Sigmoid colon (tissue), 6 donors: ENCODE measurements at regions not wholly inside any gene's neighbourhood (a gene's known extent, or its start where the extent isn't known, plus 50 kb on each side); places are given as distances from the start of the nearest gene placed in this dataset.

Experiments used
- DNase-seq: peaks from one replicate; pipeline ENCODE4 v3.0.0-alpha.2; 2019
- H3K27ac ChIP-seq, 4 donors: fragments of 200-600 bp; sonication (generic); one replicate each; pipeline ENCODE4 v1.5.1; 2016 to 2019; ENCODE audit warnings: mild to moderate bottlenecking in 1 of 4
- H3K27me3 ChIP-seq, 3 donors: fragments of 200-600 bp; sonication (generic); one replicate each; pipeline ENCODE4 v1.5.1; 2019; ENCODE audit warnings: mild to moderate bottlenecking in 1 of 3
- H3K36me3 ChIP-seq, 4 donors: fragments of 200-600 bp; sonication (generic); one replicate each; pipeline ENCODE4 v1.5.1; 2016 to 2019
- H3K4me1 ChIP-seq, 4 donors: fragments of 200-600 bp; sonication (generic); one replicate each; pipeline ENCODE4 v1.5.1; 2017 to 2019
- H3K4me3 ChIP-seq, 4 donors: fragments of 200-600 bp; sonication (generic); one replicate each; pipeline ENCODE4 v1.5.1; 2017 to 2019; ENCODE audit warnings: mild to moderate bottlenecking in 2 of 4, moderate library complexity in 1 of 4
- H3K9me3 ChIP-seq, 4 donors: fragments of 200-600 bp in 3 of 4; sonication (generic) in 3 of 4; one replicate each; pipeline versions ENCODE4 v1.5.1 to v1.6.1; 2013 to 2019
- EP300 ChIP-seq, 4 donors: sonication (generic); formaldehyde crosslinking; IDR thresholded peaks; one replicate each; pipeline ENCODE4 v1.6.1; 2017; ENCODE audit warnings: antibody characterized with exemption in 4 of 4
- POLR2A ChIP-seq, 2 donors: fragments of 450-650 bp; IDR thresholded peaks; one replicate each; pipeline ENCODE4 v1.6.1; 2016; ENCODE audit warnings: antibody characterized with exemption in 2 of 2, mild to moderate bottlenecking in 2 of 2, moderate library complexity in 2 of 2
- POLR2AphosphoS5 ChIP-seq, 4 donors: sonication (generic); formaldehyde crosslinking; IDR thresholded peaks; one replicate each; pipeline ENCODE4 v1.6.1; 2017; ENCODE audit warnings: antibody characterized with exemption in 4 of 4
- WGBS, 2 donors: extraction: QIAGEN DNeasy Blood & Tissue Kit; methylation state at CpG; one replicate each; pipeline ENCODE4 v1.1.7; 2013; 5-methylcytosine and 5-hydroxymethylcytosine counted together
- intact Hi-C: fragments of 100-400 bp; cut with DNase I; formaldehyde crosslinking; loops from one replicate; pipeline ENCODE4 v1.15.1; 2023
- TF ChIP-seq, protein P1 (sequence below), 4 experiments: fragments of 450-650 bp in 3 of 4; fragments of 200-600 bp in 1 of 4; IDR thresholded peaks; one replicate each; pipeline ENCODE4 v1.5.1; 2016 to 2019; ENCODE audit warnings: antibody characterized with exemption in 4 of 4, mild to moderate bottlenecking in 3 of 4, moderate library complexity in 2 of 4
- donor health status: healthy with polysubstance abuse.
- donor health status: healthy.

DNA sequence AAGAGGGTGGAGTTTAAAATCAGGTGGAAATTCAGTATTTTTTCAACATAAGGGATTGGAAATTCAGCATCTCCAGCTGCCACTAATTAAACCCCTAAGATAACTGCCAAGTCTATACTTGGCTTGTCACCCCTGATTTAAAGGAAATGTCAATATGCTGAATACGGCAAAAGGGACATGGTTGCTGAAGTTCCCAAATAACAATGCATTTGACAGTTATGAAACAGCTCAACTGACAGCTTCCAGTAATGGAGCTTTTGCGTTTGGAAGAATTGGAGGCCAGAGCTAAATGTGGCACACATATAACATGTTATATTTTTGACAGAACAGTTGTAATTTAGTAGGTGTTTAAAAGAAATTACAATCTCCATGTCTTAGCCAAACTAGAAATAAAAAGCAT is 1867.9 kb upstream of the LRRTM1 start:
- no peak for TF ChIP-seq EP300 (IDR thresholded peaks at IDR 0.05)
- no peak for TF ChIP-seq POLR2A (IDR thresholded peaks at IDR 0.05)
- TF ChIP-seq, protein P1, sequence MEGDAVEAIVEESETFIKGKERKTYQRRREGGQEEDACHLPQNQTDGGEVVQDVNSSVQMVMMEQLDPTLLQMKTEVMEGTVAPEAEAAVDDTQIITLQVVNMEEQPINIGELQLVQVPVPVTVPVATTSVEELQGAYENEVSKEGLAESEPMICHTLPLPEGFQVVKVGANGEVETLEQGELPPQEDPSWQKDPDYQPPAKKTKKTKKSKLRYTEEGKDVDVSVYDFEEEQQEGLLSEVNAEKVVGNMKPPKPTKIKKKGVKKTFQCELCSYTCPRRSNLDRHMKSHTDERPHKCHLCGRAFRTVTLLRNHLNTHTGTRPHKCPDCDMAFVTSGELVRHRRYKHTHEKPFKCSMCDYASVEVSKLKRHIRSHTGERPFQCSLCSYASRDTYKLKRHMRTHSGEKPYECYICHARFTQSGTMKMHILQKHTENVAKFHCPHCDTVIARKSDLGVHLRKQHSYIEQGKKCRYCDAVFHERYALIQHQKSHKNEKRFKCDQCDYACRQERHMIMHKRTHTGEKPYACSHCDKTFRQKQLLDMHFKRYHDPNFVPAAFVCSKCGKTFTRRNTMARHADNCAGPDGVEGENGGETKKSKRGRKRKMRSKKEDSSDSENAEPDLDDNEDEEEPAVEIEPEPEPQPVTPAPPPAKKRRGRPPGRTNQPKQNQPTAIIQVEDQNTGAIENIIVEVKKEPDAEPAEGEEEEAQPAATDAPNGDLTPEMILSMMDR (IDR thresholded peaks at IDR 0.05) = no peak
- no peaks in the 10 kb centered on the region for H3K4me1 ChIP-seq
- 89 to 91% methylated on average over 2 of the region's 2 CpGs for WGBS, 2 donors

DNA sequence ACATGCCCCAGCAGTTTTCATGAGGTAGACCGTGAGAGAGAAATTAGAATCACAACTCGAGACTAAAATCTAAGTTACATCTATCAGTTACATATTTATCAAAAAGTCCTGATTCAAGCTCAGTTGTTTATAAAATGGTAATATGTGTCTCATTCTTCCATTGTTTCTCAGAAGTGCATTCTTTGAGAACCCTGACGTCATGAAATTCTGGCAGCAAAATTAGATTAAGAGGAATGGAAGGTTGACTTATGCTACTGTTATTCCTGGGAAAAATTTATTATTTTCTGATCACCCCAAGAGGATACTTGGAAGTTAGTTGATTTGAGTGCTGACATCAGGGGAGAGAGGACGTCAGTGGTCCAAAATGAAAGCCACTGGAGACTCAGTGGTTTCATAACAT is 1864.8 kb upstream of the LRRTM1 start:
- no peak overlapping the region for H3K4me3 ChIP-seq
- no peaks in the 10 kb centered on the region for H3K9me3 ChIP-seq
- no peak overlapping the region for H3K27ac ChIP-seq
- 86 to 90% methylated on average over 4 of the region's 4 CpGs for WGBS, 2 donors
- DNase-seq = no peak
- H3K36me3 ChIP-seq = no peaks in the 10 kb centered on the region
- peaks cover 0 to 11% (median 0%) of the 10 kb centered on the region in 4 donors for H3K4me1 ChIP-seq
- TF ChIP-seq EP300 (IDR thresholded peaks at IDR 0.05) (no peak), POLR2A (IDR thresholded peaks at IDR 0.05) (no peak), POLR2AphosphoS5 (IDR thresholded peaks at IDR 0.05) (no peak)
- TF ChIP-seq, protein P1 (IDR thresholded peaks at IDR 0.05) = no peak
- H3K27me3 ChIP-seq = no peaks in the 10 kb centered on the region
- intact Hi-C loops = no loop called here

More for the DNA sequence above, 1867.9 kb upstream of the LRRTM1 start:
- intact Hi-C loops = no loop called here
- Histone ChIP-seq H3K27me3 (no peaks in the 10 kb centered on the region), H3K9me3 (no peaks in the 10 kb centered on the region), H3K27ac (no peak overlapping the region), H3K4me3 (no peak overlapping the region), H3K36me3 (no peaks in the 10 kb centered on the region)
- no peak for DNase-seq

DNA sequence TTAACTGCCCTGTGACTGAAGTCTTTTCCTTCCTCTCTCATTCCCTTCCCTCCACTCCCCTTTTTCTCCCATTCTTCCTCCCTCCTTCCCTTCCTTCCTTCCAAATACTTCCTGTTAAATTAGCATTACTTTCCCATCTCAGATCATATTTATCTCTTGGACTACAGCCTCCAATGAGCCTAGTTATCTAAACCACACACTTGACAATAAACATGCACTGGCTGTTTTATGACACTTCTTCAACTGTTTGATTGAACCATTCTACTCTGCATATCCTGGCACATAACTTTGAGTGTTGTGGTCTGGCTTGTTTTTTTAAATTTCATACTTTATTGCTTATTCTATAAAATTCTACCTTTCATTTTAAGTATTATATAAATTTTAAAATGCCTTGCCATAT is 1860.8 kb upstream of the LRRTM1 start:
- Histone ChIP-seq H3K9me3 (no peaks in the 10 kb centered on the region), H3K36me3 (no peaks in the 10 kb centered on the region), H3K4me3 (no peak overlapping the region), H3K27ac (no peak overlapping the region), H3K4me1 (peaks cover 0 to 11% (median 0%) of the 10 kb centered on the region in 4 donors), H3K27me3 (no peaks in the 10 kb centered on the region)
- intact Hi-C loops = no loop called here
- no peak for TF ChIP-seq EP300 (IDR thresholded peaks at IDR 0.05)
- no peak for TF ChIP-seq POLR2A (IDR thresholded peaks at IDR 0.05)
- no peak for TF ChIP-seq POLR2AphosphoS5 (IDR thresholded peaks at IDR 0.05)
- TF ChIP-seq, protein P1 (IDR thresholded peaks at IDR 0.05) = no peak
- DNase-seq = no peak

DNA sequence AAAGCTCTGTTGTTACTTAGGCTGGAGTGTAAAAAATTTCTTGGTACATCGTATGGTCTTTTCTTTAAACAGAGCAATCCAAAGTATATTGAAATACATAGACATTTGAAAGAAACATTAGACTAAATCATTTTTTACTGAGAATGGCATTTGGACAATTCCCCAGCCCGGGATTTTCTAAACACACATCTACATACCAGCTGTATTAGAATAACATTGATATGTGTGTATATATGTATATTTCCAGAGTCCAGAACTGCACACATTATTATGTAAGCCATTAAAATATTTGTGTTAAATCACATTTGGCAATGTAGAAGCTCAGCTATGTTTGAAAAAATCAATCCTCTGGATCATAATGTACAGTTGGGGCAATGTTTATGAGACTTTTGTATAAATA is 1853.6 kb upstream of the LRRTM1 start:
- no peak for DNase-seq
- TF ChIP-seq EP300 (IDR thresholded peaks at IDR 0.05) (no peak), POLR2A (IDR thresholded peaks at IDR 0.05) (no peak), POLR2AphosphoS5 (IDR thresholded peaks at IDR 0.05) (no peak)
- TF ChIP-seq, protein P1 (IDR thresholded peaks at IDR 0.05) = no peak
- H3K36me3 ChIP-seq = no peaks in the 10 kb centered on the region
- WGBS, 2 donors = 68 to 87% methylated on average over 2 of the region's 2 CpGs
- H3K9me3 ChIP-seq = no peaks in the 10 kb centered on the region
- no peaks in the 10 kb centered on the region for H3K27me3 ChIP-seq
- H3K27ac ChIP-seq = no peak overlapping the region
- no peak overlapping the region for H3K4me3 ChIP-seq
- H3K4me1 ChIP-seq = peaks cover 0 to 30% (median 5%) of the 10 kb centered on the region in 4 donors
- intact Hi-C loops = no loop called here

DNA sequence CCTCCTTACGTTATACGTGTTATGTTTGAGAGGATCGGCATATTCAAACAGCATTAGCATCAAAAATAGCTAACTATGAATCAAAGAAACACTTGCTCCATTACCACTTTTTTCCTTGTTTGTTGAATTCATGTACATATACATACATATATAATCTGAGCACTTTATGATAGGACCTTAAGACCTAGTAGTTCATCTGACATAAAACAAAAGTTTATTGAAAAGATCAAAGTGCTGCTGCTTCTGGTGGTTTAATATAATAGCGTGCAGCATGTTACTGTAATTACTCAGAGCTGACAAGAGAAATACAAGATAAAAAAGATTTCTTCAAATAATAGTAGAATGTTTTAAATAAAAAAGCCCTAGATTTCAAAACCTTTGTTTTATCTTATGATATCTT is 1850.9 kb upstream of the LRRTM1 start:
- no peak for DNase-seq
- intact Hi-C loops = no loop called here
- H3K27me3 ChIP-seq = no peaks in the 10 kb centered on the region
- no peaks in the 10 kb centered on the region for H3K9me3 ChIP-seq
- WGBS, 2 donors = 34 to 72% methylated on average over 4 of the region's 4 CpGs
- H3K4me3 ChIP-seq = no peak overlapping the region
- H3K27ac ChIP-seq = no peak overlapping the region
- TF ChIP-seq, protein P1 (IDR thresholded peaks at IDR 0.05) = no peak
- no peak for TF ChIP-seq POLR2AphosphoS5 (IDR thresholded peaks at IDR 0.05)
- TF ChIP-seq EP300 (IDR thresholded peaks at IDR 0.05) = no peak
- TF ChIP-seq POLR2A (IDR thresholded peaks at IDR 0.05) = no peak
- H3K36me3 ChIP-seq = no peaks in the 10 kb centered on the region
- H3K4me1 ChIP-seq = peaks cover 0 to 30% (median 5%) of the 10 kb centered on the region in 4 donors
